ENCODE measurements at regions not wholly inside any gene's neighbourhood (a gene's known extent, or its start where the extent isn't known, plus 50 kb on each side); places are given as distances from the start of the nearest gene placed in this dataset.

DNA sequence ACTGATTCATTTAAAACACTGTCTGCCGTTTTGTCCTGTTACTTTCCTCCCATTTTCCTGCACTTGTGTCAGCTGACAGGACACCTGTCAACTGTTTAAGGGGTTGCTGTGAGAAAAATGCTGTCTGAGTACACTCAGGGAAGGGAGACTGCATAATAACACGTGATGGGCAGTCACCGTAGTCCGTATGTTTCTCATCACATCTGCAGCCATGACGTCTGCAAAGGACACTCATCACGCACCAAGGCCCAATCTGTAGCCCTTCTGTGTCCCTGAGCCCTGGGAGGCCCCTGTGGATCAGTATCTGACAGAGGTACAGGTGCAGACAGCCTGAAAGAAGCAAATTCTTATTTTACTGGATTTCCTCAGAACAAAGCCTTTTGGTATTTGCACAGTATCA lies 396.3 kb downstream of the YTHDC2 start:
- DNase-seq (ENCODE audit: low read depth) = no peak
- TF ChIP-seq, protein P1, sequence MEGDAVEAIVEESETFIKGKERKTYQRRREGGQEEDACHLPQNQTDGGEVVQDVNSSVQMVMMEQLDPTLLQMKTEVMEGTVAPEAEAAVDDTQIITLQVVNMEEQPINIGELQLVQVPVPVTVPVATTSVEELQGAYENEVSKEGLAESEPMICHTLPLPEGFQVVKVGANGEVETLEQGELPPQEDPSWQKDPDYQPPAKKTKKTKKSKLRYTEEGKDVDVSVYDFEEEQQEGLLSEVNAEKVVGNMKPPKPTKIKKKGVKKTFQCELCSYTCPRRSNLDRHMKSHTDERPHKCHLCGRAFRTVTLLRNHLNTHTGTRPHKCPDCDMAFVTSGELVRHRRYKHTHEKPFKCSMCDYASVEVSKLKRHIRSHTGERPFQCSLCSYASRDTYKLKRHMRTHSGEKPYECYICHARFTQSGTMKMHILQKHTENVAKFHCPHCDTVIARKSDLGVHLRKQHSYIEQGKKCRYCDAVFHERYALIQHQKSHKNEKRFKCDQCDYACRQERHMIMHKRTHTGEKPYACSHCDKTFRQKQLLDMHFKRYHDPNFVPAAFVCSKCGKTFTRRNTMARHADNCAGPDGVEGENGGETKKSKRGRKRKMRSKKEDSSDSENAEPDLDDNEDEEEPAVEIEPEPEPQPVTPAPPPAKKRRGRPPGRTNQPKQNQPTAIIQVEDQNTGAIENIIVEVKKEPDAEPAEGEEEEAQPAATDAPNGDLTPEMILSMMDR (IDR thresholded peaks at IDR 0.05; ENCODE audit: control insufficient read depth, insufficient read depth, low read depth, low read length, missing control alignments) = no peak
- no peak overlapping the region for H3K4me3 ChIP-seq (ENCODE audit: control insufficient read depth, low read depth, low read length)

DNA sequence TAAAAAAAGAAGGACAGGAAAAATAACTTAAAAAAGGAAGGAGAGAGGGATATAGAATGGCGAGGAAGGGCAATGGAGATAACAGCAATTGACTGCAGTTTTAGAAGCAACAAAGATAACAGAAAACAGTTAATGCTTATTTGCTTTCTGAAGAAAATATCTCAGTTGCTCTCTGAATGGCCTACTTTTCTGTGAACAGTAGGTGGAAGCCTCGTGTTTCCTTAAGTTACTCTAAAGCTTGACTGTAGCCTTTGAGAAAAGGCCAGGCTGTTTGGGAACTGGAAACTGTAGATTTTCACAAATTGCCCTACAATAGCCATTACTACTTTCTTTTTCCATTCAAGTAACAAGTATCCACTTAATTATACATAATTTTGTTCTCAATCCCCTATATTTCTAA lies 404.5 kb downstream of the YTHDC2 start:
- no peak for DNase-seq (ENCODE audit: low read depth)
- TF ChIP-seq, protein P1 (IDR thresholded peaks at IDR 0.05; ENCODE audit: control insufficient read depth, insufficient read depth, low read depth, low read length, missing control alignments) = no peak
- no peak overlapping the region for H3K4me3 ChIP-seq (ENCODE audit: control insufficient read depth, low read depth, low read length)

DNA sequence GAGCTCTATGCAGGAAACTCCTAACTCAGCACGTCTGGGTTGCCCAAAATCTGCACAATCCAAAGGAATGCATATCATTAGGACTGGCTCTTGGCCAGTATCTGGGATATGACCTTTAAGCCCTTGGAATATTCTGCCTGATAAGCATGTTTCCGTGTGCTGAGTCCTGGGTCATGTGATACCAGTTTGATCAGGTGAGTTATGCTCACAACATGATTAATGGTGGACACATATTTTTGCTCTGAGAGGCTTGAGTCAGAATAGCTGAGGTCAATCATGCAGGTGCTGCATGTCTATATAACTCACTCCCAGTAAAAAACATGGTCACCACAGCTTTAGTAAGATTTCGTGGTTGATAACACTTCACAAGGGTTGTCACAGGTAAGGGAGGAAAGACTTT lies 408.8 kb downstream of the YTHDC2 start:
- TF ChIP-seq, protein P1 (IDR thresholded peaks at IDR 0.05; ENCODE audit: control insufficient read depth, insufficient read depth, low read depth, low read length, missing control alignments) = no peak
- no peak for DNase-seq (ENCODE audit: low read depth)
- no peak overlapping the region for H3K4me3 ChIP-seq (ENCODE audit: control insufficient read depth, low read depth, low read length)

DNA sequence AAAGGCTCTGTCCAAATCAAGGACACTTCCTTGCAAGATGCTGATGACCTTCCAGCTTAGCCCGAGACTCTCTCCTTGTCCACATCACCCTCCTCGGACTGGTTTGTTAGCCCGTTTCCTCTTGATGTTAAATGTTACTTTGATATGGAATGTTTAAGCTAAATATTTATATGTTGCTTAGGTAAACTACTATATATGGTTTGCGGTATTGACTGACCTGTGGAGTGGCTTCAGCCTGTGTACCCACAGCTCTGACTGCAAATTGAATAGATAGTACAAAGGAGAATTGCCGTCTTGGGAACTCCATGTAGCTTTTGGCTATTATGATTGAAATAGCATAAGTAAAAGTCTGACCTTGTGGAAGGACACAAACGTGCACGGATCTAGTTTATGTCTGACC lies 422.0 kb downstream of the YTHDC2 start:
- no peak for DNase-seq (ENCODE audit: low read depth)
- H3K4me3 ChIP-seq (ENCODE audit: control insufficient read depth, low read depth, low read length) = no peak overlapping the region
- TF ChIP-seq, protein P1 (IDR thresholded peaks at IDR 0.05; ENCODE audit: control insufficient read depth, insufficient read depth, low read depth, low read length, missing control alignments) = no peak

DNA sequence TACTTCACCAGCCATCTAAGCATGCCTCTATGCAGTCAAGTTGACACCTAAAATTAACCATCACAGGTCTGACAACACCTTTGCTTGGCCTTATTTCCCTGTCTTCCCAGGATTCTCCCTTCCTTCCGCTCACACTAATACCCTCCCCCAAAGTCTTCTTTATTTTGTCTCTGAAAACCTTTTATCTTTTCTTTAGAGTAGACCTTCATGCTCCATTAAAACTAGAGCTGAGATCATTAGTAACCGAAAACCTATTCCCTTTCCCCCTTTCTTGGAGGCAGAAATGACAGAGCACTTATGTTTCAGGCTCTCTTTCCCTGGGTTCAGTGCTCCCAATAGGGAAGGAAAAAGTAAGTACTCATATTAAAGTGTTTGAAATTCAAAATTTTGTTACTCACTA lies 423.8 kb downstream of the YTHDC2 start:
- no peak for DNase-seq (ENCODE audit: low read depth)
- TF ChIP-seq, protein P1 (IDR thresholded peaks at IDR 0.05; ENCODE audit: control insufficient read depth, insufficient read depth, low read depth, low read length, missing control alignments) = no peak
- H3K4me3 ChIP-seq (ENCODE audit: control insufficient read depth, low read depth, low read length) = no peak overlapping the region

DNA sequence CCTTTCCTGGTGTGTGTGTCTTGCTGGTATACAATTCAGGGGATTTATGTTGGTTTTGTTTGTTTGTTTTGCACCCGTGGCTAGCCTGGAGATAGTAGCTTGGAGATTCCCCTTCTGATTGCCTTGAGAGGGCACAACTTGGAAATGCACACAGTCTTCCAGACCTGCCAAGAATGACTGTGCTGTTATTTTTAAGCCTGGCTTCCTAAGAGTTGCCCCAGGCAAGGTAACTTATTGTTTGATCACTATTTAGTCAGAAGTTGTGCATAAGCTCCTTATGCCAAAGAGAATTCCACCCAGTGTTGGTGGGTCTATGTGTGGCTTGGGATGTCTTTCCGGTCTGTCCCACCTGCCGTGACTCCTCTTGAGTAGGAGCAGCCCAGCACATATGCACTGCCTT lies 421.9 kb upstream of the KCNN2 start:
- no peak for DNase-seq (ENCODE audit: low read depth)
- TF ChIP-seq, protein P1 (IDR thresholded peaks at IDR 0.05; ENCODE audit: control insufficient read depth, insufficient read depth, low read depth, low read length, missing control alignments) = no peak
- no peak overlapping the region for H3K4me3 ChIP-seq (ENCODE audit: control insufficient read depth, low read depth, low read length)

DNA sequence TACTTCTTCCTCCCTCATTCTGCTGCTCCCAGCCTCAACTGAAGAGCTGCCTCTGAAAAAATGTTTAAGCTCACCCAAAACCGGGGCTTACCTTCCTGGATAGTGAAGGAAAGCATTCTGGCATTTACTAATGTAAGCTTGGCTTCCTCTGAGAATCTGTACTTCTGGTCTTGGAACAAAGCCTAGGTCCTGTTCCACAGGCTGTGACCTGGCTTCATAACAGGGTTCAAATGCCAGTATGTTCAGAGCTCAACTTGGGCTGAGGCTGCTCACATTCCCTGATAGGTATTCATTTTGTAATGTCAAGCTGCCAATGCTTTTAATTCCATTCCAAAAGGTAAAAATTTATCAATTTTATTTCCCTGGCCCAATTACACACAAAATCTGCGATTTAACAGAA lies 411.7 kb upstream of the KCNN2 start:
- TF ChIP-seq, protein P1 (IDR thresholded peaks at IDR 0.05; ENCODE audit: control insufficient read depth, insufficient read depth, low read depth, low read length, missing control alignments) = no peak
- no peak for DNase-seq (ENCODE audit: low read depth)
- H3K4me3 ChIP-seq (ENCODE audit: control insufficient read depth, low read depth, low read length) = no peak overlapping the region

All from AG09309 (cell line).